ENCODE measurements at regions not wholly inside any gene's neighbourhood (a gene's known extent, or its start where the extent isn't known, plus 50 kb on each side); places are given as distances from the start of the nearest gene placed in this dataset.

GRCh38 chr21:16570856-16571255 lies 841.1 kb downstream of the USP25 start:
- intact Hi-C loops (cut with DNase I): no loop called here
- no peak for DNase-seq (ENCODE audit: low spot score)

- intact Hi-C loops (cut with DNase I): no loop called here
- no peak for DNase-seq (ENCODE audit: low spot score)
These were observed 841.8 kb downstream of the USP25 start for GRCh38 chr21:16571594-16571993.

GRCh38 chr21:16572032-16572431 lies 842.2 kb downstream of the USP25 start:
- DNase-seq (ENCODE audit: low spot score): no peak
- intact Hi-C loops (cut with DNase I): no loop called here

- intact Hi-C loops (cut with DNase I): no loop called here
These were observed 843.8 kb downstream of the USP25 start for GRCh38 chr21:16573578-16573977.

GRCh38 chr21:16577975-16578374 lies 848.2 kb downstream of the USP25 start:
- DNase-seq (ENCODE audit: low spot score): no peak
- intact Hi-C loops (cut with DNase I): no loop called here

More at GRCh38 chr21:16573578-16573977, 843.8 kb downstream of the USP25 start:
- no peak for DNase-seq (ENCODE audit: low spot score)

GRCh38 chr21:16578912-16579311 lies 849.1 kb downstream of the USP25 start:
- DNase-seq (ENCODE audit: low spot score): no peak
- intact Hi-C loops (cut with DNase I): no loop called here

GRCh38 chr21:16579538-16579937 lies 849.8 kb downstream of the USP25 start:
- intact Hi-C loops (cut with DNase I): no loop called here
- DNase-seq (ENCODE audit: low spot score): no peak

- DNase-seq (ENCODE audit: low spot score): no peak
- intact Hi-C loops (cut with DNase I): loop anchor here (10.0 kb wide), 1 partner anchor 126 kb away; no protein-coding TSS in a partner anchor
These were observed 850.9 kb downstream of the USP25 start for GRCh38 chr21:16580661-16581060.

- DNase-seq (ENCODE audit: low spot score): no peak
- intact Hi-C loops (cut with DNase I): loop anchor here (10.0 kb wide), 1 partner anchor 129 kb away; no protein-coding TSS in a partner anchor
These were observed 853.8 kb downstream of the USP25 start for GRCh38 chr21:16583556-16583955.

GRCh38 chr21:16584756-16585155 lies 855.0 kb downstream of the USP25 start:
- intact Hi-C loops (cut with DNase I): loop anchor here (10.0 kb wide), 1 partner anchor 130 kb away; no protein-coding TSS in a partner anchor
- DNase-seq (ENCODE audit: low spot score): no peak

- intact Hi-C loops (cut with DNase I): loop anchor here (10.0 kb wide), 1 partner anchor 131 kb away; no protein-coding TSS in a partner anchor
- DNase-seq (ENCODE audit: low spot score): no peak
These were observed 856.1 kb downstream of the USP25 start for GRCh38 chr21:16585896-16586295.

GRCh38 chr21:16587141-16587581 lies 857.4 kb downstream of the USP25 start:
- DNase-seq (ENCODE audit: low spot score): no peak
- intact Hi-C loops (cut with DNase I): loop anchor here (1.0 to 10.0 kb wide), 2 partner anchors 50 to 132 kb away; no protein-coding TSS in a partner anchor

GRCh38 chr21:16587681-16588375 lies 858.0 kb downstream of the USP25 start:
- intact Hi-C loops (cut with DNase I): loop anchor here (1.0 to 10.0 kb wide), 2 partner anchors 51 to 133 kb away; no protein-coding TSS in a partner anchor
- no peak for DNase-seq (ENCODE audit: low spot score)

- peak; percentile 85 for DNase-seq (ENCODE audit: low spot score)
- intact Hi-C loops (cut with DNase I): loop anchor here (10.0 kb wide), 1 partner anchor 134 kb away; no protein-coding TSS in a partner anchor
These were observed 858.7 kb downstream of the USP25 start for GRCh38 chr21:16588433-16588860.

- DNase-seq (ENCODE audit: low spot score): no peak
These were observed 859.5 kb downstream of the USP25 start for GRCh38 chr21:16589006-16589898.

GRCh38 chr21:16590186-16590585 lies 860.4 kb downstream of the USP25 start:
- DNase-seq (ENCODE audit: low spot score): no peak
- intact Hi-C loops (cut with DNase I): no loop called here

More at GRCh38 chr21:16589006-16589898, 859.5 kb downstream of the USP25 start:
- intact Hi-C loops (cut with DNase I): loop anchor here (10.0 kb wide), 1 partner anchor 134 kb away; no protein-coding TSS in a partner anchor

GRCh38 chr21:16590641-16591292 lies 861.0 kb downstream of the USP25 start:
- DNase-seq (ENCODE audit: low spot score): no peak
- intact Hi-C loops (cut with DNase I): no loop called here

- no peak for DNase-seq (ENCODE audit: low spot score)
- intact Hi-C loops (cut with DNase I): no loop called here
These were observed 862.6 kb downstream of the USP25 start for GRCh38 chr21:16592381-16592780.

- DNase-seq (ENCODE audit: low spot score): no peak
- intact Hi-C loops (cut with DNase I): no loop called here
These were observed 864.4 kb downstream of the USP25 start for GRCh38 chr21:16594191-16594590.

GRCh38 chr21:16596369-16596768 lies 866.6 kb downstream of the USP25 start:
- intact Hi-C loops (cut with DNase I): no loop called here
- DNase-seq (ENCODE audit: low spot score): no peak
